Prostate gland (tissue), 2 donors: ENCODE measurements at regions not wholly inside any gene's neighbourhood (a gene's known extent, or its start where the extent isn't known, plus 50 kb on each side); places are given as distances from the start of the nearest gene placed in this dataset.

Experiments
- CTCF ChIP-seq, 4 experiments: fragments of 200-600 bp in 2 of 4; fragments of 450-650 bp in 2 of 4; sonication (generic) in 2 of 4; IDR thresholded peaks; 1 replicate in 3 of 4; 2 replicates in 1 of 4; pipeline ENCODE4 v1.5.1; 2016 to 2019; ENCODE audit warnings: antibody characterized with exemption in 4 of 4, mild to moderate bottlenecking in 2 of 4, moderate library complexity in 2 of 4
- POLR2A ChIP-seq: fragments of 450-650 bp; IDR thresholded peaks from one replicate; pipeline ENCODE4 v1.6.1; 2016; ENCODE audit warnings: antibody characterized with exemption, mild to moderate bottlenecking
- POLR2AphosphoS5 ChIP-seq: sonication (generic); formaldehyde crosslinking; IDR thresholded peaks from one replicate; pipeline ENCODE4 v1.6.1; 2017; ENCODE audit warnings: antibody characterized with exemption

GRCh38 chr20:57922706-57923105 is 212.9 kb upstream of the PMEPA1 start:
- no peak for TF ChIP-seq CTCF (IDR thresholded peaks at IDR 0.05)
- no peak for TF ChIP-seq POLR2AphosphoS5
- no peak for TF ChIP-seq POLR2A
